Activated naive CD4-positive, alpha-beta T cell treated with anti-CD3 and anti-CD28 coated beads, Interleukin-2, amount 50 U/mL, for 24 hours (primary cell): ENCODE measurements at regions not wholly inside any gene's neighbourhood (a gene's known extent, or its start where the extent isn't known, plus 50 kb on each side); places are given as distances from the start of the nearest gene placed in this dataset.

ENCODE experiments used
- H3K27ac Mint-ChIP-seq: one replicate; pipeline ENCODE4 v1.8.0; 2021; ENCODE audit warnings: mild to moderate bottlenecking, mixed read lengths
- H3K27me3 Mint-ChIP-seq: one replicate; pipeline ENCODE4 v1.8.0; 2021; ENCODE audit warnings: mixed read lengths
- H3K36me3 Mint-ChIP-seq: one replicate; pipeline ENCODE4 v1.8.0; 2021; ENCODE audit warnings: mixed read lengths
- H3K4me1 Mint-ChIP-seq: one replicate; pipeline ENCODE4 v1.8.0; 2021; ENCODE audit warnings: mixed read lengths
- H3K4me3 Mint-ChIP-seq: one replicate; pipeline ENCODE4 v1.8.0; 2021; ENCODE audit warnings: mild to moderate bottlenecking, mixed read lengths
- H3K9me3 Mint-ChIP-seq: one replicate; pipeline ENCODE4 v1.8.0; 2021; ENCODE audit warnings: mixed read lengths

GRCh38 chrX:43315622-43316021 lies 340.5 kb upstream of the MAOA start:
- peaks cover 4% of the 10 kb centered on the region for H3K4me1 Mint-ChIP-seq
- no peaks in the 10 kb centered on the region for H3K9me3 Mint-ChIP-seq
- no peak overlapping the region for H3K4me3 Mint-ChIP-seq
- H3K36me3 Mint-ChIP-seq: peaks cover 1% of the 10 kb centered on the region
- H3K27ac Mint-ChIP-seq: no peak overlapping the region
- H3K27me3 Mint-ChIP-seq: no peaks in the 10 kb centered on the region

GRCh38 chrX:43316146-43316545 lies 340.0 kb upstream of the MAOA start:
- Mint-ChIP-seq H3K27ac (no peak overlapping the region), H3K27me3 (no peaks in the 10 kb centered on the region), H3K4me3 (no peak overlapping the region), H3K36me3 (peaks cover 1% of the 10 kb centered on the region), H3K9me3 (no peaks in the 10 kb centered on the region), H3K4me1 (peaks cover 4% of the 10 kb centered on the region)

GRCh38 chrX:43317378-43317777 lies 338.7 kb upstream of the MAOA start:
- Mint-ChIP-seq H3K4me1 (peaks cover 4% of the 10 kb centered on the region), H3K27ac (no peak overlapping the region), H3K27me3 (no peaks in the 10 kb centered on the region), H3K4me3 (no peak overlapping the region), H3K36me3 (no peaks in the 10 kb centered on the region), H3K9me3 (no peaks in the 10 kb centered on the region)

GRCh38 chrX:43328358-43328946 lies 327.6 kb upstream of the MAOA start:
- Mint-ChIP-seq H3K4me3 (no peak overlapping the region), H3K36me3 (peaks cover 6% of the 10 kb centered on the region), H3K27ac (no peak overlapping the region), H3K27me3 (no peaks in the 10 kb centered on the region), H3K9me3 (peaks cover 9% of the 10 kb centered on the region), H3K4me1 (no peaks in the 10 kb centered on the region)

GRCh38 chrX:43333543-43333942 lies 322.6 kb upstream of the MAOA start:
- Mint-ChIP-seq H3K4me1 (no peaks in the 10 kb centered on the region), H3K27me3 (no peaks in the 10 kb centered on the region), H3K4me3 (no peak overlapping the region), H3K9me3 (no peaks in the 10 kb centered on the region), H3K36me3 (peaks cover 2% of the 10 kb centered on the region), H3K27ac (no peak overlapping the region)

- Mint-ChIP-seq H3K4me1 (peaks cover 3% of the 10 kb centered on the region), H3K4me3 (no peak overlapping the region), H3K36me3 (peaks cover 2% of the 10 kb centered on the region), H3K27ac (no peak overlapping the region), H3K27me3 (no peaks in the 10 kb centered on the region), H3K9me3 (no peaks in the 10 kb centered on the region)
Measured at GRCh38 chrX:43345166-43345565, 310.9 kb upstream of the MAOA start.

- Mint-ChIP-seq H3K4me3 (no peak overlapping the region), H3K27me3 (no peaks in the 10 kb centered on the region), H3K9me3 (no peaks in the 10 kb centered on the region), H3K4me1 (peaks cover 13% of the 10 kb centered on the region), H3K27ac (no peak overlapping the region), H3K36me3 (peaks cover 2% of the 10 kb centered on the region)
Measured at GRCh38 chrX:43349363-43349762, 306.7 kb upstream of the MAOA start.

- peaks cover 13% of the 10 kb centered on the region for H3K4me1 Mint-ChIP-seq
- no peak overlapping the region for H3K4me3 Mint-ChIP-seq
- no peaks in the 10 kb centered on the region for H3K9me3 Mint-ChIP-seq
- no peak overlapping the region for H3K27ac Mint-ChIP-seq
- no peaks in the 10 kb centered on the region for H3K27me3 Mint-ChIP-seq
- H3K36me3 Mint-ChIP-seq: peaks cover 2% of the 10 kb centered on the region
Measured at GRCh38 chrX:43350935-43351334, 305.2 kb upstream of the MAOA start.

- H3K27me3 Mint-ChIP-seq: peaks cover 3% of the 10 kb centered on the region
- H3K27ac Mint-ChIP-seq: no peak overlapping the region
Measured at GRCh38 chrX:43357741-43358140, 298.4 kb upstream of the MAOA start.

GRCh38 chrX:43373032-43373431 lies 283.1 kb upstream of the MAOA start:
- Mint-ChIP-seq H3K27me3 (no peaks in the 10 kb centered on the region), H3K27ac (no peak overlapping the region), H3K4me3 (no peak overlapping the region), H3K36me3 (peaks cover 5% of the 10 kb centered on the region), H3K9me3 (peaks cover 4% of the 10 kb centered on the region), H3K4me1 (no peaks in the 10 kb centered on the region)

More at GRCh38 chrX:43357741-43358140, 298.4 kb upstream of the MAOA start:
- Mint-ChIP-seq H3K9me3 (no peaks in the 10 kb centered on the region), H3K4me3 (no peak overlapping the region), H3K36me3 (no peaks in the 10 kb centered on the region), H3K4me1 (peaks cover 2% of the 10 kb centered on the region)

- H3K36me3 Mint-ChIP-seq: peaks cover 4% of the 10 kb centered on the region
- no peaks in the 10 kb centered on the region for H3K4me1 Mint-ChIP-seq
- no peak overlapping the region for H3K27ac Mint-ChIP-seq
- H3K4me3 Mint-ChIP-seq: no peak overlapping the region
- no peaks in the 10 kb centered on the region for H3K9me3 Mint-ChIP-seq
- no peaks in the 10 kb centered on the region for H3K27me3 Mint-ChIP-seq
Measured at GRCh38 chrX:43375136-43375535, 281.0 kb upstream of the MAOA start.

GRCh38 chrX:43380704-43381103 lies 275.4 kb upstream of the MAOA start:
- Mint-ChIP-seq H3K4me1 (no peaks in the 10 kb centered on the region), H3K36me3 (no peaks in the 10 kb centered on the region), H3K27me3 (no peaks in the 10 kb centered on the region), H3K27ac (no peak overlapping the region), H3K4me3 (no peak overlapping the region), H3K9me3 (no peaks in the 10 kb centered on the region)

GRCh38 chrX:43386875-43387274 lies 269.2 kb upstream of the MAOA start:
- no peaks in the 10 kb centered on the region for H3K36me3 Mint-ChIP-seq
- no peak overlapping the region for H3K27ac Mint-ChIP-seq
- H3K4me1 Mint-ChIP-seq: no peaks in the 10 kb centered on the region
- H3K27me3 Mint-ChIP-seq: no peaks in the 10 kb centered on the region
- H3K4me3 Mint-ChIP-seq: no peak overlapping the region
- peaks cover 4% of the 10 kb centered on the region for H3K9me3 Mint-ChIP-seq

- no peaks in the 10 kb centered on the region for H3K27me3 Mint-ChIP-seq
- H3K27ac Mint-ChIP-seq: no peak overlapping the region
- H3K4me1 Mint-ChIP-seq: no peaks in the 10 kb centered on the region
- no peaks in the 10 kb centered on the region for H3K9me3 Mint-ChIP-seq
- no peak overlapping the region for H3K4me3 Mint-ChIP-seq
- H3K36me3 Mint-ChIP-seq: no peaks in the 10 kb centered on the region
Measured at GRCh38 chrX:43405191-43405590, 250.9 kb upstream of the MAOA start.

- Mint-ChIP-seq H3K27ac (no peak overlapping the region), H3K4me1 (no peaks in the 10 kb centered on the region), H3K9me3 (no peaks in the 10 kb centered on the region), H3K4me3 (no peak overlapping the region), H3K36me3 (no peaks in the 10 kb centered on the region), H3K27me3 (peaks cover 1% of the 10 kb centered on the region)
Measured at GRCh38 chrX:43423876-43424275, 232.2 kb upstream of the MAOA start.

GRCh38 chrX:43436517-43436916 lies 219.6 kb upstream of the MAOA start:
- Mint-ChIP-seq H3K9me3 (peaks cover 7% of the 10 kb centered on the region), H3K36me3 (no peaks in the 10 kb centered on the region), H3K27ac (no peak overlapping the region), H3K4me3 (no peak overlapping the region), H3K27me3 (peaks cover 3% of the 10 kb centered on the region), H3K4me1 (peaks cover 4% of the 10 kb centered on the region)

- Mint-ChIP-seq H3K4me3 (no peak overlapping the region), H3K9me3 (peaks cover 16% of the 10 kb centered on the region), H3K4me1 (no peaks in the 10 kb centered on the region), H3K27me3 (peaks cover 2% of the 10 kb centered on the region), H3K36me3 (peaks cover 2% of the 10 kb centered on the region), H3K27ac (no peak overlapping the region)
Measured at GRCh38 chrX:43446752-43447151, 209.3 kb upstream of the MAOA start.
